Right atrium auricular region (tissue), 2 donors: ENCODE measurements at regions not wholly inside any gene's neighbourhood (a gene's known extent, or its start where the extent isn't known, plus 50 kb on each side); places are given as distances from the start of the nearest gene placed in this dataset.

Source experiments
- DNase-seq: peaks from one replicate; pipeline ENCODE4 v3.0.0-alpha.2; 2019; ENCODE audit warnings: low spot score
- H3K27ac ChIP-seq, 2 donors: fragments of 200-600 bp; sonication (generic); 1 replicate in 1 of 2; 2 replicates in 1 of 2; pipeline ENCODE4 v1.5.1; 2016 to 2019
- H3K27me3 ChIP-seq, 2 donors: fragments of 200-600 bp; sonication (generic); one replicate each; pipeline versions ENCODE4 v1.5.1 to v1.6.0; 2017 to 2019
- H3K36me3 ChIP-seq: fragments of 200-600 bp; sonication (generic); one replicate; pipeline ENCODE4 v1.5.1; 2016
- H3K4me1 ChIP-seq, 2 donors: fragments of 200-600 bp; sonication (generic); one replicate each; pipeline versions ENCODE4 v1.5.1 to v1.6.0; 2017 to 2019
- H3K4me3 ChIP-seq, 2 donors: fragments of 200-600 bp; sonication (generic); 1 replicate in 1 of 2; 2 replicates in 1 of 2; pipeline ENCODE4 v1.5.1; 2017 to 2019; ENCODE audit warnings: mild to moderate bottlenecking in 1 of 2, moderate library complexity in 1 of 2
- H3K9me3 ChIP-seq, 2 donors: fragments of 200-600 bp; sonication (generic); one replicate each; pipeline ENCODE4 v1.5.1; 2019
- CTCF ChIP-seq, 2 donors: fragments of 200-600 bp; sonication (generic); IDR thresholded peaks; one replicate each; pipeline ENCODE4 v1.5.1; 2019; ENCODE audit warnings: antibody characterized with exemption in 2 of 2

- Histone ChIP-seq H3K4me1 (no peaks in the 10 kb centered on the region), H3K27me3 (no peaks in the 10 kb centered on the region), H3K27ac (no peak overlapping the region), H3K4me3 (no peak overlapping the region), H3K36me3 (no peaks in the 10 kb centered on the region), H3K9me3 (no peaks in the 10 kb centered on the region)
- no peak for TF ChIP-seq CTCF (IDR thresholded peaks at IDR 0.05)
- no peak for DNase-seq
Observed at GRCh38 chr16:64397945-64398508, 723.8 kb downstream of the CDH11 start.

GRCh38 chr16:64397042-64397441, 724.8 kb downstream of the CDH11 start:
- Histone ChIP-seq H3K36me3 (no peaks in the 10 kb centered on the region), H3K4me3 (no peak overlapping the region), H3K27ac (no peak overlapping the region), H3K27me3 (no peaks in the 10 kb centered on the region), H3K4me1 (peaks cover 0 to 4% of the 10 kb centered on the region in 2 donors), H3K9me3 (no peaks in the 10 kb centered on the region)
- no peak for DNase-seq
- no peak for TF ChIP-seq CTCF (IDR thresholded peaks at IDR 0.05)

- peaks cover 0 to 4% of the 10 kb centered on the region in 2 donors for H3K4me1 ChIP-seq
- no peaks in the 10 kb centered on the region for H3K36me3 ChIP-seq
- H3K27ac ChIP-seq, result no peak overlapping the region
- H3K9me3 ChIP-seq, result no peaks in the 10 kb centered on the region
- no peak for DNase-seq
- H3K4me3 ChIP-seq, result no peak overlapping the region
- H3K27me3 ChIP-seq, result no peaks in the 10 kb centered on the region
- no peak for TF ChIP-seq CTCF (IDR thresholded peaks at IDR 0.05)
Observed at GRCh38 chr16:64394061-64394460, 727.8 kb downstream of the CDH11 start.

GRCh38 chr16:64392456-64392855, 729.4 kb downstream of the CDH11 start:
- no peak for TF ChIP-seq CTCF (IDR thresholded peaks at IDR 0.05)
- H3K4me1 ChIP-seq, result peaks cover 0 to 4% of the 10 kb centered on the region in 2 donors
- no peaks in the 10 kb centered on the region for H3K9me3 ChIP-seq
- no peak for DNase-seq
- H3K27ac ChIP-seq, result no peak overlapping the region
- H3K36me3 ChIP-seq, result no peaks in the 10 kb centered on the region
- H3K4me3 ChIP-seq, result no peak overlapping the region
- H3K27me3 ChIP-seq, result no peaks in the 10 kb centered on the region

- Histone ChIP-seq H3K27ac (peak overlapping the region; percentile 25 to 56), H3K27me3 (no peaks in the 10 kb centered on the region), H3K9me3 (no peaks in the 10 kb centered on the region), H3K4me1 (peaks cover 0 to 4% of the 10 kb centered on the region in 2 donors), H3K36me3 (no peaks in the 10 kb centered on the region), H3K4me3 (no peak overlapping the region)
- DNase-seq, result no peak
- TF ChIP-seq CTCF (IDR thresholded peaks at IDR 0.05), result no peak
Observed at GRCh38 chr16:64391063-64391600, 730.7 kb downstream of the CDH11 start.

- H3K36me3 ChIP-seq, result no peaks in the 10 kb centered on the region
- peaks cover 0 to 4% of the 10 kb centered on the region in 2 donors for H3K4me1 ChIP-seq
- DNase-seq, result no peak
- no peak for TF ChIP-seq CTCF (IDR thresholded peaks at IDR 0.05)
- no peak overlapping the region for H3K4me3 ChIP-seq
- no peaks in the 10 kb centered on the region for H3K9me3 ChIP-seq
- no peak overlapping the region for H3K27ac ChIP-seq
- H3K27me3 ChIP-seq, result no peaks in the 10 kb centered on the region
Observed at GRCh38 chr16:64390102-64390501, 731.8 kb downstream of the CDH11 start.
